Neuron (in vitro differentiated cells): ENCODE measurements at regions not wholly inside any gene's neighbourhood (a gene's known extent, or its start where the extent isn't known, plus 50 kb on each side); places are given as distances from the start of the nearest gene placed in this dataset.

ENCODE experiments used
- H2AFZ ChIP-seq: one replicate; pipeline ENCODE4 v1.6.1; 2013; ENCODE audit warnings: low read depth, mild to moderate bottlenecking, inconsistent platforms, low read length, moderate library complexity
- H3K27me3 ChIP-seq: one replicate; pipeline ENCODE4 v1.6.1; 2013; ENCODE audit warnings: low read length; ENCODE audit not compliant: insufficient read depth
- H3K36me3 ChIP-seq: one replicate; pipeline ENCODE4 v1.6.1; 2013; ENCODE audit warnings: low read length; ENCODE audit not compliant: insufficient read depth
- H3K4me1 ChIP-seq: one replicate; pipeline ENCODE4 v1.6.1; 2013; ENCODE audit warnings: low read length; ENCODE audit not compliant: insufficient read depth
- H3K4me3 ChIP-seq: 2 replicates; pipeline ENCODE4 v1.5.1; 2013; ENCODE audit warnings: mild to moderate bottlenecking, low read length, moderate library complexity
- H3K9me3 ChIP-seq: one replicate; pipeline ENCODE4 v1.6.1; 2013; ENCODE audit warnings: low read length

DNA sequence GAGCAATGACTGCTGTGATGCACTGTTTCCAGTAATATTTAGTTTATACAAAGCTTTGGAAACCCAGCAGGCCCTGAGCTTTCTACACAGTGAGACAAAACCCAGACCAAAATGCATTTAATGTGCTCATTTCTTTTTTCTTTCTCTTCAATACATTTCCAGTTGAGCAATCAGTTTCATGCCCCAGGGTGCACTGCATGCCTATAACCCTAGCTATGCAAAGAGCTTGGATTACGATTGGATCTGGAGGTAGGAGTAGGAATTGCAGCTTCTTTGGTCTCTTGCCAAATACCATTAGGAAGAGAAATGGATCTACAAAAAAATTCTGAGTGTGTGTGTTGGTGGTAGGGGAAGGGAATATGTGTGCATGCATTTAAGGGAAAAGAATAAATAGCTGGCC, 1001.4 kb downstream of the SQOR start:
- H3K4me3 ChIP-seq, result no peak overlapping the region
- no peaks in the 10 kb centered on the region for H3K4me1 ChIP-seq
- H3K9me3 ChIP-seq, result no peaks in the 10 kb centered on the region
- no peak overlapping the region for H2AFZ ChIP-seq
- no peaks in the 10 kb centered on the region for H3K27me3 ChIP-seq
- H3K36me3 ChIP-seq, result no peaks in the 10 kb centered on the region

GRCh38 chr15:46644501-46645481, 1010.0 kb downstream of the SQOR start:
- H3K36me3 ChIP-seq, result no peaks in the 10 kb centered on the region

DNA sequence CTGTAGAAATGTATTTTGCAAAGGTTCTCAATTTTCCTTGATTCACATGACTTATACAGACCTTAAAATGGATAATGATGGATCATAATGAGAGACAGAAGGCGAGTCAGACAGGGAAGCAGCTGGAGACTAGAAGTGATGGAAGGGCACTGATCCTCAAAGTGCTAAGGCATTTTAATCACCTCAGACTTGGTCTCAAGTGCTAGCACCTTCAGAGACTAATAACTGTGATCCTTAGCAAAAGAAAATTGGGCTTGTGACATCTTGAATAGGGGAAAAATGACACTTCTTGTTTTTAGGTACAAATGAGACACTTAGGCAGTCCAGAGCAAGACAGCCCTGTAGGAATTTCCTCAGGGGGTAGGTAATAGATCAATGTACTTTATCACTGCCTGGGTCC, 1011.7 kb downstream of the SQOR start:
- H3K4me1 ChIP-seq, result no peaks in the 10 kb centered on the region
- H3K9me3 ChIP-seq, result no peaks in the 10 kb centered on the region
- no peaks in the 10 kb centered on the region for H3K27me3 ChIP-seq
- no peak overlapping the region for H3K4me3 ChIP-seq
- H2AFZ ChIP-seq, result no peak overlapping the region
- H3K36me3 ChIP-seq, result no peaks in the 10 kb centered on the region

More at GRCh38 chr15:46644501-46645481, 1010.0 kb downstream of the SQOR start:
- Histone ChIP-seq H3K27me3 (no peaks in the 10 kb centered on the region), H2AFZ (no peak overlapping the region), H3K4me1 (no peaks in the 10 kb centered on the region), H3K4me3 (no peak overlapping the region), H3K9me3 (no peaks in the 10 kb centered on the region)

DNA sequence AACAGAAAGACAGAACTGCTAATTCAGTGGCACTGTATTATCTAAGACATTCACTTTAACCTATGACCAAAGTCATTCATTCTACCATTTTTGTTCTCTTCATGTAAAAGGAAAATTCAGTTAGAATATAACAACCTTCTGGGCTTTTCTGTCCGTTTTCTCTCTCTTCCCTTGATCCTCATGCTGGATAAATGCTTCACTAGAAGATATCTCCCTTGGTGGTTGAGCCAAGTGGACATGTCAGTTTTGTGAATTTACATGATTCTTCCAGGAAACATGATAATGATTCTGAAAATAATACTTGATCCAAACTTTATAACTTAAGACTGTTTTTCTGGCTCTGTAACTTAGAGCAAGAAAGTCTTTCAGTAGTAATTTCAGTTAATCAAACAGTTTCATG, 1012.2 kb downstream of the SQOR start:
- Histone ChIP-seq H3K9me3 (no peaks in the 10 kb centered on the region), H2AFZ (no peak overlapping the region), H3K4me3 (no peak overlapping the region), H3K27me3 (no peaks in the 10 kb centered on the region), H3K4me1 (no peaks in the 10 kb centered on the region), H3K36me3 (no peaks in the 10 kb centered on the region)

DNA sequence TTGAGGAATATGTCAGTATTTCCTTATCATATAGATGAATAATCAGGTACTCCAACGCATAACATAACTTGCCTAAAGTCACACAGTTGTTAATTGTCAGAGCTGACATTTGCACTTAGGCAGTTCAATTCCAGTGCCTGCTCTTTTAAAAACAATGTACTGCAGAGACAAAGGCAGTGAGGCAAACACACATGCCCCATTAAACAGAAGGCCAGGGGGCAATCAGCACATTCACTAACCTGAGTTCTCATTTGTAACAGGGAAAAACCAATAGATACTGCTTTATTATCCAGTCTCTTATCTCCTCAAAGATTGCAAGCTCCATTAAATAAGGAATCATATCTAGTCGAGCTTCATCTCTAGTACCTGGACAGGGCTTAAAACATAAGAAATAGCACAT, 1017.4 kb downstream of the SQOR start:
- Histone ChIP-seq H3K4me1 (no peaks in the 10 kb centered on the region), H2AFZ (no peak overlapping the region), H3K27me3 (no peaks in the 10 kb centered on the region), H3K4me3 (no peak overlapping the region), H3K9me3 (no peaks in the 10 kb centered on the region), H3K36me3 (no peaks in the 10 kb centered on the region)

DNA sequence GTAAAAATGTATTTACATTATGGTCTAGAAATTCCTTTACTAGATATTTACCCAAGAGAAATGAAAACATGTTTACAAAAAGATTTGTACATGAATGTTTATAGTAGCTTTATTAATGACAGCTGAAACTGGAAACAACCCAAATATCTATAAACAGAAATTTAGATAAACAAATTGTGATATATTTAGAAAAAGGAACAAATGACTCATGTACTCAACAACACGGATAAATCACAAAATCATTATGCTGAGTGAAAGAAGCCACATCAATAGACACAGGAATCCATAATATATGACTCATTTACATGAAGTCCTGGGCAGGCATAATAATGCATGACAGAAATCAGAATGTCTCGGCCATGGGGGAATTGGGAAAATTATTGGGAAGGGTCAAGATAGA, 1020.2 kb downstream of the SQOR start:
- Histone ChIP-seq H3K9me3 (no peaks in the 10 kb centered on the region), H3K27me3 (no peaks in the 10 kb centered on the region), H3K4me1 (no peaks in the 10 kb centered on the region), H3K36me3 (no peaks in the 10 kb centered on the region), H2AFZ (no peak overlapping the region), H3K4me3 (no peak overlapping the region)

DNA sequence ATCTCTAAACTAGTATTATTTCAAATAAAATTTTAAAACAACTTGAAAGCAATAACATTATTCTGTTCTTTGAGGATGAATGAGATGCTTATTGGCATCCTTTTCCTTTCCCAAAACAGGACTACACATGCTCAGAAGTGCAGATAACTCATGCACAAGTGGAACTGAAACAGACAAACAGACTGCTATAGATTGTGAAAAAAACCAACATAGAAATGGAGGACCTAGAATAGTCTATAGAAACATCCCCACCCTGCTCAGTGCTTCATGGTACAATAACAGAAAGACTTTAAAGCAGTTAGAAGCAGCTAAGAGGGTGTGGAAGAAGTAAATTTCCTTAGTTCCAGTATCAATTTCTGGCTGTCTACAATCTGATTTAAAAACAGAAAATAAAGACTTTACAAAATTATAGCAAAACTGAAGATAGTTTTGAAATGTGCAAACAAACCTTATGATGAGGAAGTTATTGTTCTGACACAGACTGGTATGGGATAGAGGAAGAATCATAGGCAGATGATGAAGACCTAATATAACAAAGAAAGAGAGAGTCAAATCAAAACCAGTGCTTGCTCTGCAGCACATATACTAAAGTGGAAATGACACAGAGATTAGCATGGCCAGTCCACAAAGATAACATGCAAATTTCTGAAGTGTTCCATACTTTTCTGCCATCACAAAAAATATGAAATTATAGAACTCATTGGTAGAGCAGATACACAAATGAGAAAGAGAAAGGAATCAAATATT, 1025.4 kb downstream of the SQOR start:
- no peaks in the 10 kb centered on the region for H3K36me3 ChIP-seq
- no peaks in the 10 kb centered on the region for H3K27me3 ChIP-seq
- no peaks in the 10 kb centered on the region for H3K9me3 ChIP-seq
- H2AFZ ChIP-seq, result no peak overlapping the region
- no peak overlapping the region for H3K4me3 ChIP-seq
- H3K4me1 ChIP-seq, result no peaks in the 10 kb centered on the region

DNA sequence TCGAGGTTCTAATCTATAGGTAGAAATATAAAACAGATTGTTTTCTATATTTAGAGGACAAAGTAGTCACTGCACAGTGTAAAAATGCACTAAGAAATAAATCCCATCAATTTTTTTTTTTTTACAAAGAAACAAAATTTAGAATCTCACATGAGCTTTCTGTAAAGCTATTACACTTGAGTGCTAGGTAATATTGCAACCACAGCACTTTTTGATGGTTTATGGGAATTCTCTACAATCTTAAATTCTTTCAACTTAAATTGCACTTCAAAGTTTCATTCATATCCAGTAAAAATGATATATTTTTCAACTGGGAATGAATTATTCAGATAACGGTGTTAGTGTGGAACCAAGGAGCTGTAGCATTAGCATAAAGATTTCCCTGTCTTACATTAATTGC, 1035.4 kb downstream of the SQOR start:
- Histone ChIP-seq H3K4me1 (peaks cover 5% of the 10 kb centered on the region), H3K27me3 (no peaks in the 10 kb centered on the region), H2AFZ (no peak overlapping the region), H3K4me3 (no peak overlapping the region), H3K9me3 (no peaks in the 10 kb centered on the region), H3K36me3 (no peaks in the 10 kb centered on the region)

DNA sequence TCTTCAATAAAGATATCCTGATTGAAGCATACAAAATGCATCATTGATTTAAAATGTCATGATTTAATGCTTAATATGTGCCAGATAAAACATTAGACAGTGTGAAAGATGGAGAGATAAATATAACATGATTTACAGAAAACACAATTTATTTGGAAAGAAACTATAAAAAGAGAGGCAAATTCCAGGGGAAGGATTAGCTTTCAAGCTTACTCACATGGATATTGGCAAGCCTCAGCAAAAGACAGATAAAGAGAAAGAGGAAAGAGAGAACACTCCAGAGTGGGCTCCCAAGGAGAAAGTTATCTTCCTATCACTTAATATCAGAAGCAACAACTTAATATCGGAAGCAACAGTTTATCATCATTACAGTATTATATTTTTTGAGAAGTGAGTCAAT, 1036.5 kb downstream of the SQOR start:
- Histone ChIP-seq H3K4me3 (no peak overlapping the region), H3K36me3 (no peaks in the 10 kb centered on the region), H3K9me3 (no peaks in the 10 kb centered on the region), H3K27me3 (no peaks in the 10 kb centered on the region), H3K4me1 (peaks cover 5% of the 10 kb centered on the region), H2AFZ (no peak overlapping the region)

- peaks cover 5% of the 10 kb centered on the region for H3K4me1 ChIP-seq
- no peaks in the 10 kb centered on the region for H3K36me3 ChIP-seq
- H2AFZ ChIP-seq, result no peak overlapping the region
- H3K9me3 ChIP-seq, result no peaks in the 10 kb centered on the region
- H3K27me3 ChIP-seq, result no peaks in the 10 kb centered on the region
- H3K4me3 ChIP-seq, result no peak overlapping the region
These were observed 1037.2 kb downstream of the SQOR start for GRCh38 chr15:46672041-46672440.

DNA sequence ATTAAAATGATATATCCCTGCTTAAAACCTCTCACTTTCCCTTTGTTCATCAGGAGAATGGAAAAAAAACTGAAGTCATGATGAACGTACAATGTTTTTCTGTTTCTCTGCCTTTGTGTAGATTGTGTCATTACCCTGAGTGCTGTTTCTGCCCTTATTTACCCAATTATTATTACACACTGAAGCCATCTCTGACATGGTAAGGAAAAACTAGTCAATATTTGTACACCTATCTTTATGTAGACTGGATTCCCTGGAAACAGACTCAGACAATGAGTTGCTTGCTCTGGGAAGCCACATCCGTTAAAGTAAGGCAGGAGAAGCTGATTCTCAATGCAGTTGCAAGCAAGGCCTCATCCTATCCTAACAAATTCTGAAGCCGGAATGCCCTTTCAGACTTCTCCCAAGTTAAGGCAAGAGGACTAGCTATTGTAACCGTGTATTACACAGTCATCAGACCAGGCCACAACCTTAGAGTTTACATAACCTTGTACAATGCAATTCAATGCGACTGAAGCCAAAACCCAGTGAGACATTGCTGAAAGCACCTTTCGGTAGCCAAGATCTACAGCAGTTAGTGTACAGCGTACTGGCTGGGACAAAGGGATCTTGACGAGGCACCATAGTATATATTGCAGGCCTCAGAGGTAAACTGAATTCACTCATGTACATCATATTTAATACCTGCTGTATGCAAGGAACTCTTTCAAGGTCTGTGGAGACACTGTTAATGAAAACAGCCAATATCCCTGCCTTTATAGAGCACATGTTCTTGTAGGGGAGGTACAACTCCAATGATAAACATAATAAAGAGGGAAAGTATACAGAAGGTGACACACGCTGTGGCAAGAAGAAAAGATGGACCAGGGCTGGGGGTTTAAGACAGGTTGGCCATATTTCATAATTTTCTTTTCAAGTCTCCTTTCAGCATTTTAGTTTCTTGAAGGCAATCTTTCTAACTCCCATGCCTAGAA, 1040.8 kb upstream of the SEMA6D start:
- H3K4me1 ChIP-seq, result peaks cover 5% of the 10 kb centered on the region
- H3K9me3 ChIP-seq, result no peaks in the 10 kb centered on the region
- H3K36me3 ChIP-seq, result no peaks in the 10 kb centered on the region
- H3K4me3 ChIP-seq, result no peak overlapping the region
- no peaks in the 10 kb centered on the region for H3K27me3 ChIP-seq
- no peak overlapping the region for H2AFZ ChIP-seq

DNA sequence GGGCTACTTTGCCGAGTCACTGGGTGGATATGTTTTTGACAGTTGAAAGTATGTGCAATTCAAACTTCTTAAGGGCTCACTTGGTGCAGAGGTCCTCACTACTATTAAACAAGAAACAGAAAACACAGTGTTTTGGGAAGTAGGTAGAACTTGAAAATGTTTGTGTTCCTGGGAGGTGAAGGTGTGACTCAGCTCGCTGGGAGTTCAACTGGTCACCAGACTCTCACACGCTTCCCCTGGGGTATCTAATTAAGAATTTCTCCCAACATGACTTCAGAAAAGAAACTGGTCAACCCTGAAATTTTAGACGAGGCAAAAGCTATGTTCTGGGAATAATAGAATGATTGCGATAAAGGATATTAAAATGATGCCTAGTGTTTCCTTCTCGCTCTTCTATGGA, 1039.8 kb upstream of the SEMA6D start:
- H2AFZ ChIP-seq, result no peak overlapping the region
- no peaks in the 10 kb centered on the region for H3K27me3 ChIP-seq
- no peak overlapping the region for H3K4me3 ChIP-seq
- no peaks in the 10 kb centered on the region for H3K9me3 ChIP-seq
- H3K36me3 ChIP-seq, result no peaks in the 10 kb centered on the region
- H3K4me1 ChIP-seq, result no peaks in the 10 kb centered on the region
